HG03175 (cell line): ENCODE measurements at regions not wholly inside any gene's neighbourhood (a gene's known extent, or its start where the extent isn't known, plus 50 kb on each side); places are given as distances from the start of the nearest gene placed in this dataset.

ENCODE experiments used
- ATAC-seq: cut with Tn5 transposase; IDR thresholded peaks from one replicate; pipeline ENCODE4 v1.9.1; 2021; ENCODE audit warnings: mild to moderate bottlenecking, moderate library complexity; ENCODE audit not compliant: unreplicated experiment

GRCh38 chr6:18335948-18336347, 51.2 kb upstream of the RNF144B start:
- no peak for ATAC-seq

- no peak for ATAC-seq
These were observed 52.9 kb upstream of the RNF144B start for GRCh38 chr6:18334251-18334650.

- peak; percentile 36 for ATAC-seq
These were observed 56.5 kb upstream of the RNF144B start for GRCh38 chr6:18330548-18331081.

GRCh38 chr6:18329776-18330175, 57.4 kb upstream of the RNF144B start:
- ATAC-seq: no peak

GRCh38 chr6:18328540-18328939, 58.6 kb upstream of the RNF144B start:
- ATAC-seq: no peak

GRCh38 chr6:18328070-18328469, 59.1 kb upstream of the RNF144B start:
- ATAC-seq: no peak

- no peak for ATAC-seq
These were observed 59.5 kb upstream of the RNF144B start for GRCh38 chr6:18327626-18328025.

- no peak for ATAC-seq
These were observed 60.2 kb upstream of the RNF144B start for GRCh38 chr6:18326980-18327379.

- no peak for ATAC-seq
These were observed 61.1 kb upstream of the RNF144B start for GRCh38 chr6:18326001-18326400.

GRCh38 chr6:18324706-18325042, 60.3 kb upstream of the DEK start:
- no peak for ATAC-seq

- peak; percentile 54 for ATAC-seq
These were observed 59.8 kb upstream of the DEK start for GRCh38 chr6:18323935-18324705.

- no peak for ATAC-seq
These were observed 53.5 kb upstream of the DEK start for GRCh38 chr6:18317850-18318249.

- ATAC-seq: no peak
These were observed 50.1 kb upstream of the DEK start for GRCh38 chr6:18314317-18314997.
